ENCODE measurements at regions not wholly inside any gene's neighbourhood (a gene's known extent, or its start where the extent isn't known, plus 50 kb on each side); places are given as distances from the start of the nearest gene placed in this dataset.

GRCh38 chr15:47975427-47975826, 145.4 kb upstream of the SLC24A5 start:
- Histone ChIP-seq H3K79me2 (ENCODE audit: insufficient read depth, low read length) (no peaks in the 10 kb centered on the region), H3K9me3 (ENCODE audit: insufficient read depth, low read depth, low read length) (no peaks in the 10 kb centered on the region; the same call in 1 of the 2 replicates), H3K36me3 (ENCODE audit: insufficient read depth, low read length) (no peaks in the 10 kb centered on the region), H3K4me2 (ENCODE audit: low read depth, low read length, poor library complexity, severe bottlenecking) (no peak overlapping the region), H3K4me3 (ENCODE audit: low read length, poor library complexity, severe bottlenecking) (no peak overlapping the region), H3K9ac (ENCODE audit: low read depth, low read length, poor library complexity, severe bottlenecking) (no peak overlapping the region), H3F3A (ENCODE audit: low read depth) (no peaks in the 10 kb centered on the region), H3K9me2 (replicated peaks; ENCODE audit: low read depth, low read length) (no peaks in the 10 kb centered on the region), H2AFZ (ENCODE audit: low read length) (no peak overlapping the region), H3K27me3 (ENCODE audit: insufficient read depth, low read length, poor library complexity, severe bottlenecking) (no peaks in the 10 kb centered on the region), H3K4me1 (ENCODE audit: insufficient read depth, low read length, poor library complexity, severe bottlenecking) (no peaks in the 10 kb centered on the region), H4K20me1 (ENCODE audit: insufficient read depth, low read length, poor library complexity, severe bottlenecking) (no peaks in the 10 kb centered on the region)
- TF ChIP-seq CTCF (conservative IDR thresholded peaks at IDR 0.05; ENCODE audit: low read length) (no peak), EZH2phosphoT487 (IDR thresholded peaks at IDR 0.05; ENCODE audit: borderline replicate concordance) (no peak)

GRCh38 chr15:47983533-47983932, 137.3 kb upstream of the SLC24A5 start:
- Histone ChIP-seq H3K9me2 (replicated peaks; ENCODE audit: low read depth, low read length) (no peaks in the 10 kb centered on the region), H3K36me3 (ENCODE audit: insufficient read depth, low read length) (no peaks in the 10 kb centered on the region), H2AFZ (ENCODE audit: low read length) (no peak overlapping the region), H3K9ac (ENCODE audit: low read depth, low read length, poor library complexity, severe bottlenecking) (no peak overlapping the region), H3K4me1 (ENCODE audit: insufficient read depth, low read length, poor library complexity, severe bottlenecking) (no peaks in the 10 kb centered on the region), H3K9me3 (ENCODE audit: insufficient read depth, low read depth, low read length) (no peaks in the 10 kb centered on the region), H3F3A (ENCODE audit: low read depth) (no peaks in the 10 kb centered on the region), H3K27me3 (ENCODE audit: insufficient read depth, low read length, poor library complexity, severe bottlenecking) (no peaks in the 10 kb centered on the region), H3K79me2 (ENCODE audit: insufficient read depth, low read length) (no peaks in the 10 kb centered on the region), H3K4me2 (ENCODE audit: low read depth, low read length, poor library complexity, severe bottlenecking) (no peak overlapping the region), H3K4me3 (ENCODE audit: low read length, poor library complexity, severe bottlenecking) (no peak overlapping the region), H4K20me1 (ENCODE audit: insufficient read depth, low read length, poor library complexity, severe bottlenecking) (no peaks in the 10 kb centered on the region)
- TF ChIP-seq EZH2phosphoT487 (IDR thresholded peaks at IDR 0.05; ENCODE audit: borderline replicate concordance): no peak
- TF ChIP-seq CTCF (conservative IDR thresholded peaks at IDR 0.05; ENCODE audit: low read length): no peak

- H3K36me3 ChIP-seq (ENCODE audit: insufficient read depth, low read length): no peaks in the 10 kb centered on the region
- no peaks in the 10 kb centered on the region for H3K9me3 ChIP-seq (ENCODE audit: insufficient read depth, low read depth, low read length)
- H3K9me2 ChIP-seq (replicated peaks; ENCODE audit: low read depth, low read length): no peaks in the 10 kb centered on the region
- H3K4me3 ChIP-seq (ENCODE audit: low read length, poor library complexity, severe bottlenecking): no peak overlapping the region
- H3K79me2 ChIP-seq (ENCODE audit: insufficient read depth, low read length): no peaks in the 10 kb centered on the region
- TF ChIP-seq EZH2phosphoT487 (IDR thresholded peaks at IDR 0.05; ENCODE audit: borderline replicate concordance) (no peak), CTCF (conservative IDR thresholded peaks at IDR 0.05; ENCODE audit: low read length) (no peak)
- H4K20me1 ChIP-seq (ENCODE audit: insufficient read depth, low read length, poor library complexity, severe bottlenecking): no peaks in the 10 kb centered on the region
- no peaks in the 10 kb centered on the region for H3F3A ChIP-seq (ENCODE audit: low read depth)
- no peak overlapping the region for H2AFZ ChIP-seq (ENCODE audit: low read length)
- H3K27me3 ChIP-seq (ENCODE audit: insufficient read depth, low read length, poor library complexity, severe bottlenecking): no peaks in the 10 kb centered on the region
- no peak overlapping the region for H3K9ac ChIP-seq (ENCODE audit: low read depth, low read length, poor library complexity, severe bottlenecking)
- H3K4me2 ChIP-seq (ENCODE audit: low read depth, low read length, poor library complexity, severe bottlenecking): no peak overlapping the region
- no peaks in the 10 kb centered on the region for H3K4me1 ChIP-seq (ENCODE audit: insufficient read depth, low read length, poor library complexity, severe bottlenecking)
Measured at GRCh38 chr15:47985568-47985967, 135.2 kb upstream of the SLC24A5 start.

Data from Loucy (cell line).